SKM-1 treated with dmso at 0.1 percent for 144 hours (cell line): ENCODE measurements at regions not wholly inside any gene's neighbourhood (a gene's known extent, or its start where the extent isn't known, plus 50 kb on each side); places are given as distances from the start of the nearest gene placed in this dataset.
A peak's percentile ranks its signal among the peaks of the same experiment; 100 is the strongest.

Source experiments
- DNase-seq: peaks from one replicate; lab custom pipeline; 2025; ENCODE audit not compliant: unreplicated experiment; lab: John Stamatoyannopoulos, UW

GRCh38 chr6:48826901-48827701 is 636.0 kb downstream of the MMUT start:
- DNase-seq: no peak

- DNase-seq: no peak
Observed at GRCh38 chr6:48826152-48826515, 636.9 kb downstream of the MMUT start.

GRCh38 chr6:48825501-48826151 is 637.4 kb downstream of the MMUT start:
- no peak for DNase-seq

GRCh38 chr6:48818052-48818412 is 645.0 kb downstream of the MMUT start:
- no peak for DNase-seq

GRCh38 chr6:48817333-48818051 is 645.6 kb downstream of the MMUT start:
- DNase-seq: no peak

- DNase-seq: no peak
Observed at GRCh38 chr6:48814957-48815356, 648.1 kb downstream of the MMUT start.

- DNase-seq: no peak
Observed at GRCh38 chr6:48813836-48814235, 649.2 kb downstream of the MMUT start.

GRCh38 chr6:48809700-48810099 is 653.4 kb downstream of the MMUT start:
- DNase-seq: no peak

- DNase-seq: no peak
Observed at GRCh38 chr6:48809245-48809644, 653.8 kb downstream of the MMUT start.

- no peak for DNase-seq
Observed at GRCh38 chr6:48798296-48798695, 664.8 kb downstream of the MMUT start.

- no peak for DNase-seq
Observed at GRCh38 chr6:48782225-48782624, 671.2 kb upstream of the PTCHD4 start.

GRCh38 chr6:48777411-48777810 is 666.4 kb upstream of the PTCHD4 start:
- DNase-seq: no peak

- no peak for DNase-seq
Observed at GRCh38 chr6:48775157-48775556, 664.2 kb upstream of the PTCHD4 start.

GRCh38 chr6:48774276-48774675 is 663.3 kb upstream of the PTCHD4 start:
- DNase-seq: no peak

GRCh38 chr6:48766349-48766748 is 655.4 kb upstream of the PTCHD4 start:
- no peak for DNase-seq

GRCh38 chr6:48765352-48765961 is 654.5 kb upstream of the PTCHD4 start:
- peak; percentile 8 for DNase-seq

- DNase-seq: no peak
Observed at GRCh38 chr6:48764286-48765044, 653.5 kb upstream of the PTCHD4 start.

GRCh38 chr6:48757661-48758060 is 646.7 kb upstream of the PTCHD4 start:
- no peak for DNase-seq

GRCh38 chr6:48755315-48755714 is 644.3 kb upstream of the PTCHD4 start:
- DNase-seq: no peak

- DNase-seq: no peak
Observed at GRCh38 chr6:48754641-48755040, 643.6 kb upstream of the PTCHD4 start.

- DNase-seq: no peak
Observed at GRCh38 chr6:48750861-48751260, 639.9 kb upstream of the PTCHD4 start.
